ENCODE measurements at regions not wholly inside any gene's neighbourhood (a gene's known extent, or its start where the extent isn't known, plus 50 kb on each side); places are given as distances from the start of the nearest gene placed in this dataset.

GRCh38 chr2:6470518-6470917 is 395.2 kb downstream of the CMPK2 start:
- Histone ChIP-seq H3K36me3 (no peaks in the 10 kb centered on the region), H3K9ac (no peak overlapping the region), H3K9me3 (peaks cover 13% of the 10 kb centered on the region), H3K4me1 (no peaks in the 10 kb centered on the region; the same call in 1 of the 2 replicates), H3K27me3 (no peaks in the 10 kb centered on the region), H3K4me3 (no peak overlapping the region), H3K4me2 (no peak overlapping the region), H3K27ac (no peak overlapping the region), H4K20me1 (no peaks in the 10 kb centered on the region)
- TF ChIP-seq Cebpa-rat (IDR thresholded peaks at IDR 0.05), result no peak

DNA sequence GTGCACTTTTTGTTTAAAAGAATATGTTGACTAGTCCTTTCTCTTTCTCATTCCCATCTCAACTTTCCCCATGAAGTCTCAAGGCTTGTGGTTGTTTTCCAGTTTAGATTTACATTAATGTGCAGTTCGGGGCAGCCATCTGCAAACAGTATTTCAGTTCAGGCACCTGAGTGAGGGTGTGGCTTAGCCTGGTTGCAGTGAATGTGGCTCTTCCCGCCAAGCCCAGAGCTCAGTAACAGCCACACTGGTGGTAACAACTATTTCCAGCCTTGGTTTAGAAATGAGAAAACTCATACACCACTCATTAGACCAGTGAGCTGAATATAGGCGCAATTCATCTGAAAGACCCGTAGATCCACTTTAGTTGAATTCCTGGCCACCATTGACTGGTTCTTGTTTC is 394.3 kb downstream of the CMPK2 start:
- no peaks in the 10 kb centered on the region for H3K4me1 ChIP-seq
- no peak overlapping the region for H3K4me2 ChIP-seq
- H3K27me3 ChIP-seq, result no peaks in the 10 kb centered on the region
- H3K4me3 ChIP-seq, result no peak overlapping the region
- no peak overlapping the region for H3K9ac ChIP-seq
- H3K36me3 ChIP-seq, result no peaks in the 10 kb centered on the region
- peaks cover 12% of the 10 kb centered on the region for H3K9me3 ChIP-seq
- TF ChIP-seq Cebpa-rat (IDR thresholded peaks at IDR 0.05), result no peak
- H4K20me1 ChIP-seq, result no peaks in the 10 kb centered on the region
- no peak overlapping the region for H3K27ac ChIP-seq

GRCh38 chr2:6474161-6475140 is 391.3 kb downstream of the CMPK2 start:
- no peak for TF ChIP-seq Cebpa-rat (IDR thresholded peaks at IDR 0.05)

GRCh38 chr2:6475155-6475940 is 390.4 kb downstream of the CMPK2 start:
- no peak overlapping the region for H3K9ac ChIP-seq
- H3K36me3 ChIP-seq, result no peaks in the 10 kb centered on the region
- H3K27ac ChIP-seq, result no peak overlapping the region
- TF ChIP-seq Cebpa-rat (IDR thresholded peaks at IDR 0.05), result no peak
- no peak overlapping the region for H3K4me3 ChIP-seq
- no peaks in the 10 kb centered on the region for H3K4me1 ChIP-seq
- no peak overlapping the region for H3K4me2 ChIP-seq
- H3K27me3 ChIP-seq, result no peaks in the 10 kb centered on the region
- no peaks in the 10 kb centered on the region for H4K20me1 ChIP-seq
- H3K9me3 ChIP-seq, result peaks cover 3% of the 10 kb centered on the region

More at GRCh38 chr2:6474161-6475140, 391.3 kb downstream of the CMPK2 start:
- Histone ChIP-seq H3K9ac (no peak overlapping the region), H3K4me2 (no peak overlapping the region), H3K4me1 (no peaks in the 10 kb centered on the region), H3K9me3 (no peaks in the 10 kb centered on the region; the same call in 1 of the 2 replicates), H3K4me3 (no peak overlapping the region), H4K20me1 (no peaks in the 10 kb centered on the region), H3K36me3 (no peaks in the 10 kb centered on the region), H3K27ac (no peak overlapping the region), H3K27me3 (no peaks in the 10 kb centered on the region)

DNA sequence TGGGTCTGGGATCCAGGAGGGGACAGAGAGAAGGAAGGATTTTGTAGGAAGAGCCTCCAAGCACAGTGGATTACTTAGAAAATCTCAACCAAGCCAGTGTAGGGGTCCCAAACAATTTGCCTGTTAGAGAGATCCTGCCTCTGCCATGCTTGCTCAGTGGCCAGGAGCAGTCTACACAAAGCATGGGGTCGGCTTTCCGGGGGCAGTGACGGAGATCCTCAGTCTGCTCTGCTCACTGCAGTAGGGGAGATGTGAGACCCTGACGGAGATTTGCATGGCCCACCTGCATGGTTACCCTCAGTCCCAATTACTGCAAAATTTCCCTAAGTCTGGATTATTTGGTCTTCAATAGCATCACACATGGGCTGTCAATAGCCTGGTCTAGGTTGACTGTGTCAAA is 385.2 kb downstream of the CMPK2 start:
- Histone ChIP-seq H3K4me1 (no peaks in the 10 kb centered on the region), H3K36me3 (no peaks in the 10 kb centered on the region), H3K9me3 (peaks cover 10% of the 10 kb centered on the region), H3K27ac (no peak overlapping the region), H3K4me3 (no peak overlapping the region), H3K4me2 (no peak overlapping the region), H3K27me3 (no peaks in the 10 kb centered on the region), H3K9ac (no peak overlapping the region), H4K20me1 (no peaks in the 10 kb centered on the region)
- no peak for TF ChIP-seq Cebpa-rat (IDR thresholded peaks at IDR 0.05)

GRCh38 chr2:6482256-6482655 is 383.5 kb downstream of the CMPK2 start:
- no peaks in the 10 kb centered on the region for H3K27me3 ChIP-seq
- H3K9ac ChIP-seq, result no peak overlapping the region
- H3K4me3 ChIP-seq, result no peak overlapping the region
- H3K4me1 ChIP-seq, result no peaks in the 10 kb centered on the region
- H4K20me1 ChIP-seq, result no peaks in the 10 kb centered on the region
- H3K4me2 ChIP-seq, result no peak overlapping the region
- TF ChIP-seq Cebpa-rat (IDR thresholded peaks at IDR 0.05), result no peak
- peaks cover 10% of the 10 kb centered on the region for H3K9me3 ChIP-seq
- H3K27ac ChIP-seq, result no peak overlapping the region
- H3K36me3 ChIP-seq, result no peaks in the 10 kb centered on the region

DNA sequence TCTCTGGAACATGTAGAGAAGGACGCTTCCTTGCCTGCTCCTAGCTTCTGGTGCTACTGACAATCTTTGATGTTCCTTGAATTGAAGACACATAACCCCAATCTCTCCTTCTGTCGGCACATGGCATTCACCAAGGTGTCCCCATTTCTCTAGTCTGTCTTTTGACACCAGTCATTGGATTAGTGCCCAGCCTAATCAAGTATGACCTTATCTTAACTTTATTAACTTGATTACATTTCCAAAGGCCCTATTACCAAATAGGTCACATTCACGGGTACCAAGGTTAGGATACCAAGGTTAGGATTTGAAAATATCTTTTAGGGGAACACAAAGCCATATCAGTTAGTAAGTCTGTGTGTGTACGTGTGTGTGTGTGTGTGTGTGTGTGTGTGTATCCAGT is 377.9 kb downstream of the CMPK2 start:
- Histone ChIP-seq H3K4me3 (no peak overlapping the region), H3K27ac (no peak overlapping the region), H3K4me2 (no peak overlapping the region), H3K4me1 (no peaks in the 10 kb centered on the region), H3K36me3 (no peaks in the 10 kb centered on the region), H4K20me1 (no peaks in the 10 kb centered on the region), H3K9me3 (no peaks in the 10 kb centered on the region), H3K9ac (no peak overlapping the region), H3K27me3 (no peaks in the 10 kb centered on the region)
- TF ChIP-seq Cebpa-rat (IDR thresholded peaks at IDR 0.05), result no peak

DNA sequence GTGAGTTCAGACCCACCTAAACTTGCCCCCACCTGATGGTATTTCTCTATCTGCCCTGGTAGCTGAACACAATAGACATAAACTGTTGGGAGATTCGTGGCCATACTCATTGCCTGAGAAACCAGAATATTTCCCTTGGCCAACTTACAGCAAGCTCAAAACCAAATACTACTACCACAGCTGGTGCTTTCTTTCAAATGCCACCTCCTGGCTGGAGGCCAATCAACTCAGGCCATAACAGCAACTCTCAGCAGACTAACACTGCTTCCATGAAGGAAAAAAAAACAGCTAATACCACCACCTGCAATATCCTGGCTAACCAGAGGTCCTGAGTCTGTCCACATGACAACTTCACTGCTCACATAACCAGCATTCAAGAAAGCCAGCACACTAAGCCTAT is 373.1 kb downstream of the CMPK2 start:
- TF ChIP-seq Cebpa-rat (IDR thresholded peaks at IDR 0.05), result no peak
- no peak overlapping the region for H3K27ac ChIP-seq
- H3K9me3 ChIP-seq, result peaks cover 5% of the 10 kb centered on the region; the same call in 1 of the 2 replicates
- H4K20me1 ChIP-seq, result no peaks in the 10 kb centered on the region
- H3K9ac ChIP-seq, result no peak overlapping the region
- no peak overlapping the region for H3K4me3 ChIP-seq
- H3K4me1 ChIP-seq, result no peaks in the 10 kb centered on the region
- H3K4me2 ChIP-seq, result no peak overlapping the region
- no peaks in the 10 kb centered on the region for H3K27me3 ChIP-seq
- no peaks in the 10 kb centered on the region for H3K36me3 ChIP-seq

- Histone ChIP-seq H3K4me2 (no peak overlapping the region), H3K27me3 (no peaks in the 10 kb centered on the region), H3K9me3 (peaks cover 5% of the 10 kb centered on the region; the same call in 1 of the 2 replicates), H4K20me1 (no peaks in the 10 kb centered on the region), H3K27ac (no peak overlapping the region), H3K4me3 (no peak overlapping the region), H3K36me3 (no peaks in the 10 kb centered on the region), H3K4me1 (no peaks in the 10 kb centered on the region), H3K9ac (no peak overlapping the region)
- no peak for TF ChIP-seq Cebpa-rat (IDR thresholded peaks at IDR 0.05)
These were observed 372.4 kb downstream of the CMPK2 start for GRCh38 chr2:6493266-6493665.

DNA sequence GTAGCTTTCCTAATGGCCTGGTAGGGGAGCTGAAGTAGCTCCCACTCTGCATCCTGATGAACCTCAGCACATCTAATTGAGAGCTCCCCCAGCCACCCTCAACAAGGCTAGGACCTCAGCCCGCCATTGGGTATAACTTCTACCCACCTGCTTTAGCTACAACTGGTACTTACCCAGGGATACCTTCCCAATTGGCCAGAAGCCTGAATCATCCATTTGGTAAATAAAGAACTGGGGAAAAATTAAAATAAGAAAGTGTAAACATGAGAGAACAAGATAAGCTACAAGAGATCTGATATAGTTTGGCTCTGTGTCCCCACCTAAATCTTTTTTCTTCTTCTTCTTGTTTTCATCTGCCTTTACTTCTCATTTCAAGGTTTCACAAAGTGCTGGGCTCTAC is 372.0 kb downstream of the CMPK2 start:
- Histone ChIP-seq H3K9ac (no peak overlapping the region), H3K4me2 (no peak overlapping the region), H3K27ac (no peak overlapping the region), H3K4me1 (no peaks in the 10 kb centered on the region), H3K36me3 (no peaks in the 10 kb centered on the region), H4K20me1 (no peaks in the 10 kb centered on the region), H3K9me3 (peaks cover 5% of the 10 kb centered on the region; the same call in 1 of the 2 replicates), H3K27me3 (no peaks in the 10 kb centered on the region), H3K4me3 (no peak overlapping the region)
- TF ChIP-seq Cebpa-rat (IDR thresholded peaks at IDR 0.05), result no peak

Data from BLaER1 (cell line).